ENCODE measurements at regions not wholly inside any gene's neighbourhood (a gene's known extent, or its start where the extent isn't known, plus 50 kb on each side); places are given as distances from the start of the nearest gene placed in this dataset.

- Histone ChIP-seq H4K20me1 (ENCODE audit: insufficient read depth, low read length) (no peaks in the 10 kb centered on the region), H3K9ac (ENCODE audit: low read length) (no peak overlapping the region), H3K36me3 (ENCODE audit: insufficient read depth, low read length) (no peaks in the 10 kb centered on the region), H3F3A (ENCODE audit: insufficient read depth, low read length) (no peaks in the 10 kb centered on the region), H3K4me3 (ENCODE audit: low read depth, low read length, poor library complexity, severe bottlenecking) (no peak overlapping the region), H3K27me3 (ENCODE audit: insufficient read depth, low read length) (no peaks in the 10 kb centered on the region), H3K9me3 (ENCODE audit: low read length) (no peaks in the 10 kb centered on the region), H3K79me2 (ENCODE audit: insufficient read depth, low read length) (no peaks in the 10 kb centered on the region), H3K9me2 (ENCODE audit: low read depth, low read length) (no peaks in the 10 kb centered on the region), H3K4me1 (ENCODE audit: insufficient read depth, low read length, severe bottlenecking) (no peaks in the 10 kb centered on the region), H2AFZ (ENCODE audit: low read length) (no peak overlapping the region), H3K27ac (ENCODE audit: low read depth, low read length, poor library complexity, severe bottlenecking) (no peak overlapping the region), H3K4me2 (ENCODE audit: low read length) (no peak overlapping the region)
- TF ChIP-seq CTCF (IDR thresholded peaks at IDR 0.05; ENCODE audit: low read length): peak; percentile 50
- no peak for TF ChIP-seq EZH2 (IDR thresholded peaks at IDR 0.05; ENCODE audit: borderline replicate concordance, low read length)
Measured at GRCh38 chr18:47758000-47758399, 172.5 kb downstream of the SMAD2 start.

- Histone ChIP-seq H3K9me2 (ENCODE audit: low read depth, low read length) (no peaks in the 10 kb centered on the region), H2AFZ (ENCODE audit: low read length) (no peak overlapping the region), H3K4me2 (ENCODE audit: low read length) (no peak overlapping the region), H3K4me1 (ENCODE audit: insufficient read depth, low read length, severe bottlenecking) (no peaks in the 10 kb centered on the region), H3K79me2 (ENCODE audit: insufficient read depth, low read length) (no peaks in the 10 kb centered on the region), H3K27me3 (ENCODE audit: insufficient read depth, low read length) (no peaks in the 10 kb centered on the region), H3F3A (ENCODE audit: insufficient read depth, low read length) (no peaks in the 10 kb centered on the region), H3K9ac (ENCODE audit: low read length) (no peak overlapping the region), H3K27ac (ENCODE audit: low read depth, low read length, poor library complexity, severe bottlenecking) (no peak overlapping the region), H3K36me3 (ENCODE audit: insufficient read depth, low read length) (no peaks in the 10 kb centered on the region), H3K4me3 (ENCODE audit: low read depth, low read length, poor library complexity, severe bottlenecking) (no peak overlapping the region), H4K20me1 (ENCODE audit: insufficient read depth, low read length) (no peaks in the 10 kb centered on the region), H3K9me3 (ENCODE audit: low read length) (no peaks in the 10 kb centered on the region)
- peak; percentile 97 for TF ChIP-seq CTCF (IDR thresholded peaks at IDR 0.05; ENCODE audit: low read length)
- TF ChIP-seq EZH2 (IDR thresholded peaks at IDR 0.05; ENCODE audit: borderline replicate concordance, low read length): no peak
Measured at GRCh38 chr18:47756364-47757016, 174.0 kb downstream of the SMAD2 start.

GRCh38 chr18:47755102-47755456, 175.4 kb downstream of the SMAD2 start:
- no peaks in the 10 kb centered on the region for H3K9me2 ChIP-seq (ENCODE audit: low read depth, low read length)
- no peaks in the 10 kb centered on the region for H3K4me1 ChIP-seq (ENCODE audit: insufficient read depth, low read length, severe bottlenecking)
- no peak overlapping the region for H3K9ac ChIP-seq (ENCODE audit: low read length)
- no peaks in the 10 kb centered on the region for H3K27me3 ChIP-seq (ENCODE audit: insufficient read depth, low read length)
- no peak overlapping the region for H2AFZ ChIP-seq (ENCODE audit: low read length)
- no peak overlapping the region for H3K4me2 ChIP-seq (ENCODE audit: low read length)
- no peaks in the 10 kb centered on the region for H3K36me3 ChIP-seq (ENCODE audit: insufficient read depth, low read length)
- no peak overlapping the region for H3K27ac ChIP-seq (ENCODE audit: low read depth, low read length, poor library complexity, severe bottlenecking)
- H4K20me1 ChIP-seq (ENCODE audit: insufficient read depth, low read length): no peaks in the 10 kb centered on the region
- no peaks in the 10 kb centered on the region for H3K9me3 ChIP-seq (ENCODE audit: low read length)
- no peak overlapping the region for H3K4me3 ChIP-seq (ENCODE audit: low read depth, low read length, poor library complexity, severe bottlenecking)
- H3F3A ChIP-seq (ENCODE audit: insufficient read depth, low read length): no peaks in the 10 kb centered on the region
- no peaks in the 10 kb centered on the region for H3K79me2 ChIP-seq (ENCODE audit: insufficient read depth, low read length)
- TF ChIP-seq CTCF (IDR thresholded peaks at IDR 0.05; ENCODE audit: low read length) (no peak), EZH2 (IDR thresholded peaks at IDR 0.05; ENCODE audit: borderline replicate concordance, low read length) (no peak)

Measured in OCI-LY1 (cell line).